GM23338 (cell line): ENCODE measurements at regions not wholly inside any gene's neighbourhood (a gene's known extent, or its start where the extent isn't known, plus 50 kb on each side); places are given as distances from the start of the nearest gene placed in this dataset.

Source experiments
- ATAC-seq: fragments of 200-7000 bp; cut with Tn5 transposase; 3 replicates; pipeline ENCODE4 v1.9.1; 2020
- DNase-seq: peaks from one replicate; pipeline ENCODE4 v3.0.0-alpha.2; 2015; ENCODE audit warnings: low spot score
- H2AFZ ChIP-seq: fragments of 200-600 bp; sonication (generic); 2 replicates; pipeline ENCODE4 v1.8.0; 2016; ENCODE audit warnings: antibody characterized with exemption, mild to moderate bottlenecking, moderate library complexity
- H3F3A ChIP-seq: fragments of 200-600 bp; sonication (generic); replicated peaks from 2 replicates; pipeline ENCODE4 v1.8.0; 2017; ENCODE audit warnings: antibody characterized with exemption, mixed run types, low read depth
- H3K27ac ChIP-seq: fragments of 200-600 bp; sonication (generic); 2 replicates; pipeline ENCODE4 v1.6.1; 2016; ENCODE audit warnings: low read depth
- H3K27me3 ChIP-seq: fragments of 200-600 bp; sonication (generic); 2 replicates; pipeline ENCODE4 v1.8.0; 2016; ENCODE audit warnings: mild to moderate bottlenecking, mixed run types, moderate library complexity; ENCODE audit not compliant: insufficient read depth
- H3K36me3 ChIP-seq: fragments of 200-600 bp; sonication (generic); 2 replicates; pipeline ENCODE4 v1.8.0; 2016; ENCODE audit warnings: mild to moderate bottlenecking; ENCODE audit not compliant: insufficient read depth
- H3K4me1 ChIP-seq: fragments of 200-600 bp; sonication (generic); 2 replicates; pipeline ENCODE4 v1.8.0; 2016; ENCODE audit warnings: mild to moderate bottlenecking, moderate library complexity; ENCODE audit not compliant: insufficient read depth
- H3K4me2 ChIP-seq: fragments of 200-600 bp; sonication (generic); 2 replicates; pipeline ENCODE4 v1.7.1; 2017; ENCODE audit warnings: mixed run types
- H3K4me3 ChIP-seq: fragments of 200-600 bp; sonication (generic); 2 replicates; pipeline ENCODE4 v1.6.1; 2016; ENCODE audit warnings: mixed run types
- H3K79me2 ChIP-seq: fragments of 200-600 bp; sonication (generic); replicated peaks from 2 replicates; pipeline ENCODE4 v1.8.0; 2017; ENCODE audit warnings: mild to moderate bottlenecking; ENCODE audit not compliant: insufficient read depth
- H3K9me2 ChIP-seq: fragments of 200-600 bp; sonication (generic); 2 replicates; pipeline ENCODE4 v1.8.0; 2017; ENCODE audit not compliant: insufficient read depth
- H4K20me1 ChIP-seq: fragments of 200-600 bp; sonication (generic); replicated peaks from 2 replicates; pipeline ENCODE4 v1.8.0; 2017; ENCODE audit warnings: mild to moderate bottlenecking; ENCODE audit not compliant: insufficient read depth
- H3K27ac Mint-ChIP-seq: 2 replicates; pipeline ENCODE4 v1.8.0; 2020; ENCODE audit warnings: inconsistent platforms, mild to moderate bottlenecking, moderate library complexity, mixed read lengths
- H3K27me3 Mint-ChIP-seq: 3 replicates; pipeline ENCODE4 v1.8.0; 2022; ENCODE audit warnings: low read depth, mild to moderate bottlenecking, moderate library complexity, mixed read lengths, inconsistent platforms; ENCODE audit not compliant: insufficient read depth, poor library complexity
- H3K36me3 Mint-ChIP-seq: 3 replicates; pipeline ENCODE4 v1.8.0; 2021; ENCODE audit warnings: low read depth, mild to moderate bottlenecking, inconsistent platforms, moderate library complexity, mixed read lengths
- H3K4me1 Mint-ChIP-seq: 3 replicates; pipeline ENCODE4 v1.8.0; 2020; ENCODE audit warnings: mild to moderate bottlenecking, inconsistent platforms, mixed read lengths
- H3K4me3 Mint-ChIP-seq: 3 replicates; pipeline ENCODE4 v1.8.0; 2021; ENCODE audit warnings: moderate library complexity, mild to moderate bottlenecking, inconsistent platforms, mixed read lengths
- H3K9me3 Mint-ChIP-seq: 3 replicates; pipeline ENCODE4 v1.8.0; 2020; ENCODE audit warnings: moderate library complexity, mild to moderate bottlenecking, inconsistent platforms, mixed read lengths
- CREB1 ChIP-seq: fragments of 250-450 bp; sonication (Bioruptor Pico); IDR thresholded peaks from 2 replicates; pipeline ENCODE4 v1.5.0; 2020; ENCODE audit warnings: low read depth, mild to moderate bottlenecking, moderate library complexity
- EZH2 ChIP-seq: fragments of 200-600 bp; sonication (generic); IDR thresholded peaks from one replicate; pipeline ENCODE4 v1.8.0; 2017; ENCODE audit warnings: antibody characterized with exemption, mild to moderate bottlenecking, low read depth; ENCODE audit not compliant: unreplicated experiment
- EZH2phosphoT487 ChIP-seq: fragments of 200-600 bp; sonication (generic); IDR thresholded peaks from one replicate; pipeline ENCODE4 v1.8.1; 2018; ENCODE audit warnings: antibody characterized with exemption; ENCODE audit not compliant: unreplicated experiment
- JUNB ChIP-seq: IDR thresholded peaks from one replicate; pipeline ENCODE4 v1.6.1; 2016; ENCODE audit warnings: antibody characterized with exemption; ENCODE audit not compliant: unreplicated experiment
- NANOG ChIP-seq: IDR thresholded peaks from 2 replicates; pipeline ENCODE4 v1.6.1; 2016; ENCODE audit warnings: antibody characterized with exemption, borderline replicate concordance
- POLR2AphosphoS5 ChIP-seq: IDR thresholded peaks from 2 replicates; pipeline ENCODE4 v1.6.1; 2016; ENCODE audit warnings: antibody characterized with exemption, low read depth
- STAT1 ChIP-seq: IDR thresholded peaks from one replicate; pipeline ENCODE4 v1.6.1; 2016; ENCODE audit warnings: antibody characterized with exemption; ENCODE audit not compliant: unreplicated experiment
- ZNF114 ChIP-seq: fragments of 250-450 bp; sonication (Bioruptor Pico); IDR thresholded peaks from 2 replicates; pipeline ENCODE4 v1.5.0; 2020; ENCODE audit warnings: mild to moderate bottlenecking, moderate library complexity
- ZNF331 ChIP-seq: fragments of 250-450 bp; sonication (Bioruptor Pico); IDR thresholded peaks from 2 replicates; pipeline ENCODE4 v1.5.0; 2020; ENCODE audit warnings: low read depth, mild to moderate bottlenecking, moderate library complexity
- TF ChIP-seq, protein P1 (sequence below): IDR thresholded peaks from 2 replicates; pipeline ENCODE4 v1.6.1; 2016; ENCODE audit warnings: antibody characterized with exemption
- TF ChIP-seq, protein P2 (sequence below): fragments of 250-450 bp; sonication (Bioruptor Pico); IDR thresholded peaks from 2 replicates; pipeline ENCODE4 v1.5.0; 2020; ENCODE audit warnings: mild to moderate bottlenecking, moderate library complexity
- TF ChIP-seq, protein P3 (sequence below): IDR thresholded peaks from one replicate; pipeline ENCODE4 v1.6.1; 2018; ENCODE audit warnings: antibody characterized with exemption; ENCODE audit not compliant: unreplicated experiment

DNA sequence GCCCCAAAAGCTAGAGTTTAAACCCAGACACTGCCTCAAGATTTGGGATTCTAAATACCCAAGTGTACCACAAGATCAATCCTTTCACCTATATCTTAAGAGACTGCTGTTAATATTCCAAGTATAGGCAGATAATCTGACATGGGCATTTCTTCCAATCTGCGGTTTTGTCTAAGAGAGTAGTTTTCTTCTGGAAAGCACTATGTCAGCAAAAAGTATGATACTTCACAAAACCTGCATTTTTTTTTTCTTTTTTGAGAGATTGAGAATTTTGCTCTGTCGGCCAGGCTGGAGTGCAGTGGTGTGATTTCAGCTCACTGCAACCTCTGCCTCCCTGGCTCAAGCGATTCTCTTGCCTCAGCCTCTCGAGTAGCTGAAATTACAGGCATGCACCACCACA is 190.7 kb upstream of the TYRP1 start (continued):
- TF ChIP-seq, protein P1, sequence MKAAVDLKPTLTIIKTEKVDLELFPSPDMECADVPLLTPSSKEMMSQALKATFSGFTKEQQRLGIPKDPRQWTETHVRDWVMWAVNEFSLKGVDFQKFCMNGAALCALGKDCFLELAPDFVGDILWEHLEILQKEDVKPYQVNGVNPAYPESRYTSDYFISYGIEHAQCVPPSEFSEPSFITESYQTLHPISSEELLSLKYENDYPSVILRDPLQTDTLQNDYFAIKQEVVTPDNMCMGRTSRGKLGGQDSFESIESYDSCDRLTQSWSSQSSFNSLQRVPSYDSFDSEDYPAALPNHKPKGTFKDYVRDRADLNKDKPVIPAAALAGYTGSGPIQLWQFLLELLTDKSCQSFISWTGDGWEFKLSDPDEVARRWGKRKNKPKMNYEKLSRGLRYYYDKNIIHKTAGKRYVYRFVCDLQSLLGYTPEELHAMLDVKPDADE: no peak
- TF ChIP-seq EZH2phosphoT487: no peak

DNA sequence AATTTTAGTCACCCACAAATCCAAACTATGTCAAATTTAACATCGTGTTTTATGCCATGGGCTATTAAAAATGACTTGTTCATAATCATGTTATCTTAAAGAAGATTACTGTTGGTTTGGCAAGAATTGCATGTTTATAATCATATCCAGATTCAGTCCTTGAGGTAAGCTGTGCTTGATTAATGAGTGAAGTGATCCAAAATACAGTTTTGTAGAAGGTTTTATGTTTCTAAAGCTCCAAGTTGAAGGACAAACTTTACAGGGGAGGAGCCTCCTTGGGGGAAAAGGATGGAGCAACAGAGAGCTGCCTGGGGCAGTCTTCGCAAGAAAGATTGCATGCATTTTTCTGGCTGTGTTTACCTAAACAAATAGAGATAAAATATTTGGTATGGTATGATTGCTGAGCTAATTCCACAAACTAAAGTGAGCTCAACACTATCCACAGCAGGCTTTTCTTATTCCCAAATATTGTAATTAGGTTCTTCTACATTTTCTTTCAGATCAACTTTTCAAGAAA is 189.5 kb upstream of the TYRP1 start:
- H3K4me1 ChIP-seq: no peaks in the 10 kb centered on the region
- H3K27me3 ChIP-seq: no peaks in the 10 kb centered on the region
- no peaks in the 10 kb centered on the region for H3K9me2 ChIP-seq
- no peak overlapping the region for H3K27ac Mint-ChIP-seq
- no peak for ATAC-seq
- no peak for DNase-seq
- no peaks in the 10 kb centered on the region for H3K36me3 ChIP-seq
- H3K4me3 Mint-ChIP-seq: no peak overlapping the region
- no peaks in the 10 kb centered on the region for H4K20me1 ChIP-seq
- no peak overlapping the region for H3K27ac ChIP-seq
- H3K9me3 Mint-ChIP-seq: peaks cover 3% of the 10 kb centered on the region; the same call in 1 of the 3 replicates
- no peak overlapping the region for H2AFZ ChIP-seq
- H3K4me1 Mint-ChIP-seq: no peaks in the 10 kb centered on the region
- peaks cover 1% of the 10 kb centered on the region for H3K27me3 Mint-ChIP-seq
- no peaks in the 10 kb centered on the region for H3K36me3 Mint-ChIP-seq
- no peaks in the 10 kb centered on the region for H3F3A ChIP-seq
- H3K79me2 ChIP-seq: no peaks in the 10 kb centered on the region
- H3K4me2 ChIP-seq: no peak overlapping the region
- no peak overlapping the region for H3K4me3 ChIP-seq
- TF ChIP-seq ZNF114 (CRISPR knock-in tag) (no peak), CREB1 (no peak), EZH2phosphoT487 (no peak), JUNB (no peak), EZH2 (no peak), NANOG (no peak), STAT1 (no peak), POLR2AphosphoS5 (no peak), ZNF331 (no peak)
- TF ChIP-seq, protein P2, sequence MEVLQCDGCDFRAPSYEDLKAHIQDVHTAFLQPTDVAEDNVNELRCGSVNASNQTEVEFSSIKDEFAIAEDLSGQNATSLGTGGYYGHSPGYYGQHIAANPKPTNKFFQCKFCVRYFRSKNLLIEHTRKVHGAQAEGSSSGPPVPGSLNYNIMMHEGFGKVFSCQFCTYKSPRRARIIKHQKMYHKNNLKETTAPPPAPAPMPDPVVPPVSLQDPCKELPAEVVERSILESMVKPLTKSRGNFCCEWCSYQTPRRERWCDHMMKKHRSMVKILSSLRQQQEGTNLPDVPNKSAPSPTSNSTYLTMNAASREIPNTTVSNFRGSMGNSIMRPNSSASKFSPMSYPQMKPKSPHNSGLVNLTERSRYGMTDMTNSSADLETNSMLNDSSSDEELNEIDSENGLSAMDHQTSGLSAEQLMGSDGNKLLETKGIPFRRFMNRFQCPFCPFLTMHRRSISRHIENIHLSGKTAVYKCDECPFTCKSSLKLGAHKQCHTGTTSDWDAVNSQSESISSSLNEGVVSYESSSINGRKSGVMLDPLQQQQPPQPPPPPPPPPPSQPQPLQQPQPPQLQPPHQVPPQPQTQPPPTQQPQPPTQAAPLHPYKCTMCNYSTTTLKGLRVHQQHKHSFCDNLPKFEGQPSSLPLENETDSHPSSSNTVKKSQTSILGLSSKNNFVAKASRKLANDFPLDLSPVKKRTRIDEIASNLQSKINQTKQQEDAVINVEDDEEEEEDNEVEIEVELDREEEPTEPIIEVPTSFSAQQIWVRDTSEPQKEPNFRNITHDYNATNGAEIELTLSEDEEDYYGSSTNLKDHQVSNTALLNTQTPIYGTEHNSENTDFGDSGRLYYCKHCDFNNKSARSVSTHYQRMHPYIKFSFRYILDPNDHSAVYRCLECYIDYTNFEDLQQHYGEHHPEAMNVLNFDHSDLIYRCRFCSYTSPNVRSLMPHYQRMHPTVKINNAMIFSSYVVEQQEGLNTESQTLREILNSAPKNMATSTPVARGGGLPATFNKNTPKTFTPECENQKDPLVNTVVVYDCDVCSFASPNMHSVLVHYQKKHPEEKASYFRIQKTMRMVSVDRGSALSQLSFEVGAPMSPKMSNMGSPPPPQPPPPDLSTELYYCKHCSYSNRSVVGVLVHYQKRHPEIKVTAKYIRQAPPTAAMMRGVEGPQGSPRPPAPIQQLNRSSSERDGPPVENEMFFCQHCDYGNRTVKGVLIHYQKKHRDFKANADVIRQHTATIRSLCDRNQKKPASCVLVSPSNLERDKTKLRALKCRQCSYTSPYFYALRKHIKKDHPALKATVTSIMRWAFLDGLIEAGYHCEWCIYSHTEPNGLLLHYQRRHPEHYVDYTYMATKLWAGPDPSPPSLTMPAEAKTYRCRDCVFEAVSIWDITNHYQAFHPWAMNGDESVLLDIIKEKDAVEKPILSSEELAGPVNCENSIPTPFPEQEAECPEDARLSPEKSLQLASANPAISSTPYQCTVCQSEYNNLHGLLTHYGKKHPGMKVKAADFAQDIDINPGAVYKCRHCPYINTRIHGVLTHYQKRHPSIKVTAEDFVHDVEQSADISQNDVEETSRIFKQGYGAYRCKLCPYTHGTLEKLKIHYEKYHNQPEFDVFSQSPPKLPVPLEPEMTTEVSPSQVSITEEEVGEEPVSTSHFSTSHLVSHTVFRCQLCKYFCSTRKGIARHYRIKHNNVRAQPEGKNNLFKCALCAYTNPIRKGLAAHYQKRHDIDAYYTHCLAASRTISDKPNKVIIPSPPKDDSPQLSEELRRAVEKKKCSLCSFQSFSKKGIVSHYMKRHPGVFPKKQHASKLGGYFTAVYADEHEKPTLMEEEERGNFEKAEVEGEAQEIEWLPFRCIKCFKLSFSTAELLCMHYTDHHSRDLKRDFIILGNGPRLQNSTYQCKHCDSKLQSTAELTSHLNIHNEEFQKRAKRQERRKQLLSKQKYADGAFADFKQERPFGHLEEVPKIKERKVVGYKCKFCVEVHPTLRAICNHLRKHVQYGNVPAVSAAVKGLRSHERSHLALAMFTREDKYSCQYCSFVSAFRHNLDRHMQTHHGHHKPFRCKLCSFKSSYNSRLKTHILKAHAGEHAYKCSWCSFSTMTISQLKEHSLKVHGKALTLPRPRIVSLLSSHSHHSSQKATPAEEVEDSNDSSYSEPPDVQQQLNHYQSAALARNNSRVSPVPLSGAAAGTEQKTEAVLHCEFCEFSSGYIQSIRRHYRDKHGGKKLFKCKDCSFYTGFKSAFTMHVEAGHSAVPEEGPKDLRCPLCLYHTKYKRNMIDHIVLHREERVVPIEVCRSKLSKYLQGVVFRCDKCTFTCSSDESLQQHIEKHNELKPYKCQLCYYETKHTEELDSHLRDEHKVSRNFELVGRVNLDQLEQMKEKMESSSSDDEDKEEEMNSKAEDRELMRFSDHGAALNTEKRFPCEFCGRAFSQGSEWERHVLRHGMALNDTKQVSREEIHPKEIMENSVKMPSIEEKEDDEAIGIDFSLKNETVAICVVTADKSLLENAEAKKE (CRISPR knock-in tag): no peak
- TF ChIP-seq, protein P3, sequence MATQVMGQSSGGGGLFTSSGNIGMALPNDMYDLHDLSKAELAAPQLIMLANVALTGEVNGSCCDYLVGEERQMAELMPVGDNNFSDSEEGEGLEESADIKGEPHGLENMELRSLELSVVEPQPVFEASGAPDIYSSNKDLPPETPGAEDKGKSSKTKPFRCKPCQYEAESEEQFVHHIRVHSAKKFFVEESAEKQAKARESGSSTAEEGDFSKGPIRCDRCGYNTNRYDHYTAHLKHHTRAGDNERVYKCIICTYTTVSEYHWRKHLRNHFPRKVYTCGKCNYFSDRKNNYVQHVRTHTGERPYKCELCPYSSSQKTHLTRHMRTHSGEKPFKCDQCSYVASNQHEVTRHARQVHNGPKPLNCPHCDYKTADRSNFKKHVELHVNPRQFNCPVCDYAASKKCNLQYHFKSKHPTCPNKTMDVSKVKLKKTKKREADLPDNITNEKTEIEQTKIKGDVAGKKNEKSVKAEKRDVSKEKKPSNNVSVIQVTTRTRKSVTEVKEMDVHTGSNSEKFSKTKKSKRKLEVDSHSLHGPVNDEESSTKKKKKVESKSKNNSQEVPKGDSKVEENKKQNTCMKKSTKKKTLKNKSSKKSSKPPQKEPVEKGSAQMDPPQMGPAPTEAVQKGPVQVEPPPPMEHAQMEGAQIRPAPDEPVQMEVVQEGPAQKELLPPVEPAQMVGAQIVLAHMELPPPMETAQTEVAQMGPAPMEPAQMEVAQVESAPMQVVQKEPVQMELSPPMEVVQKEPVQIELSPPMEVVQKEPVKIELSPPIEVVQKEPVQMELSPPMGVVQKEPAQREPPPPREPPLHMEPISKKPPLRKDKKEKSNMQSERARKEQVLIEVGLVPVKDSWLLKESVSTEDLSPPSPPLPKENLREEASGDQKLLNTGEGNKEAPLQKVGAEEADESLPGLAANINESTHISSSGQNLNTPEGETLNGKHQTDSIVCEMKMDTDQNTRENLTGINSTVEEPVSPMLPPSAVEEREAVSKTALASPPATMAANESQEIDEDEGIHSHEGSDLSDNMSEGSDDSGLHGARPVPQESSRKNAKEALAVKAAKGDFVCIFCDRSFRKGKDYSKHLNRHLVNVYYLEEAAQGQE: no peak
- TF ChIP-seq, protein P1: no peak
